Osteocyte (in vitro differentiated cells): ENCODE measurements at regions not wholly inside any gene's neighbourhood (a gene's known extent, or its start where the extent isn't known, plus 50 kb on each side); places are given as distances from the start of the nearest gene placed in this dataset.

Experiments
- DNase-seq: peaks from one replicate; pipeline ENCODE4 v3.0.0; 2021; ENCODE audit warnings: mixed read lengths; ENCODE audit not compliant: unreplicated experiment; ENCODE audit errors: extremely low spot score
- H3K27ac Mint-ChIP-seq: one replicate; pipeline ENCODE4 v1.8.0; 2021; ENCODE audit warnings: mild to moderate bottlenecking, mixed read lengths; ENCODE audit not compliant: unreplicated experiment
- H3K27me3 Mint-ChIP-seq: one replicate; pipeline ENCODE4 v1.8.0; 2021; ENCODE audit warnings: mixed read lengths; ENCODE audit not compliant: unreplicated experiment
- H3K36me3 Mint-ChIP-seq: one replicate; pipeline ENCODE4 v1.8.0; 2021; ENCODE audit warnings: mixed read lengths; ENCODE audit not compliant: unreplicated experiment
- H3K4me1 Mint-ChIP-seq: one replicate; pipeline ENCODE4 v1.8.0; 2021; ENCODE audit warnings: mixed read lengths; ENCODE audit not compliant: unreplicated experiment
- H3K4me3 Mint-ChIP-seq: one replicate; pipeline ENCODE4 v1.8.0; 2021; ENCODE audit warnings: mild to moderate bottlenecking, moderate library complexity, mixed read lengths; ENCODE audit not compliant: unreplicated experiment
- H3K9me3 Mint-ChIP-seq: one replicate; pipeline ENCODE4 v1.8.0; 2021; ENCODE audit warnings: mixed read lengths; ENCODE audit not compliant: unreplicated experiment
- TF ChIP-seq, protein P1 (sequence below): fragments of 200-600 bp; sonication (generic); IDR thresholded peaks from 2 replicates; pipeline ENCODE4 v1.5.0; 2021; ENCODE audit warnings: antibody characterized with exemption, mild to moderate bottlenecking, moderate library complexity

DNA sequence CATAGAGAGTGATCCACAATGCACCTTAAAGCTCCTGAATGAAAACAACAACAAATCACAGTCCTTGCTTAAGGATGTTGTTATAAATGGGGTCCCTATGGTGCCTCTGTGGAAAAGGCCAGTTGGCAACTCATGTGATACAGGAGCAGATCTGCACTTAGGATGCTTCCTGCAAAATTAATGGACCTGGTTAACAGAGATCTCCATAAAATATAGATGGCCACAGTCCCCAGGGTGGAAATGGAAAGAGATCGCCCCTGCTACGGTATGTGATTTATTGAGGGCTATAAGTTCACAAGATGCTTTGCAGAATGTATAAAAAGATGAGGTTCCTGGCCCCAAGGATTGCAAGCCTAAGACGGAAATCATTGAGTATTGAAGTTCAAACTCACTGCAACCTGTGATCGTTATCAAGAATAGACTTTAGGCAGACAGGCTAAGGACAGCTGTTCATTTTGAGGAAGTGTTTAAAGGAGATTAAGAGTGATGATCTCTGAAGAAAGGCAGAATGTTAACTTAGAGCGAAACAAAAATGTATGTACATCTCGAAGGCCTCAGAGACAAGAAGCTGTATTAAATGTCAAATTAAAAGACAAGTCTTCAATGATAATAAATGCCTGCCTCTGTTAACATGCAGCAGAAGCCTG lies 174.1 kb upstream of the PLPP4 start:
- Mint-ChIP-seq H3K27ac (no peak overlapping the region), H3K9me3 (no peaks in the 10 kb centered on the region), H3K4me1 (no peaks in the 10 kb centered on the region), H3K36me3 (no peaks in the 10 kb centered on the region), H3K4me3 (no peak overlapping the region), H3K27me3 (no peaks in the 10 kb centered on the region)
- DNase-seq, result no peak
- TF ChIP-seq, protein P1, sequence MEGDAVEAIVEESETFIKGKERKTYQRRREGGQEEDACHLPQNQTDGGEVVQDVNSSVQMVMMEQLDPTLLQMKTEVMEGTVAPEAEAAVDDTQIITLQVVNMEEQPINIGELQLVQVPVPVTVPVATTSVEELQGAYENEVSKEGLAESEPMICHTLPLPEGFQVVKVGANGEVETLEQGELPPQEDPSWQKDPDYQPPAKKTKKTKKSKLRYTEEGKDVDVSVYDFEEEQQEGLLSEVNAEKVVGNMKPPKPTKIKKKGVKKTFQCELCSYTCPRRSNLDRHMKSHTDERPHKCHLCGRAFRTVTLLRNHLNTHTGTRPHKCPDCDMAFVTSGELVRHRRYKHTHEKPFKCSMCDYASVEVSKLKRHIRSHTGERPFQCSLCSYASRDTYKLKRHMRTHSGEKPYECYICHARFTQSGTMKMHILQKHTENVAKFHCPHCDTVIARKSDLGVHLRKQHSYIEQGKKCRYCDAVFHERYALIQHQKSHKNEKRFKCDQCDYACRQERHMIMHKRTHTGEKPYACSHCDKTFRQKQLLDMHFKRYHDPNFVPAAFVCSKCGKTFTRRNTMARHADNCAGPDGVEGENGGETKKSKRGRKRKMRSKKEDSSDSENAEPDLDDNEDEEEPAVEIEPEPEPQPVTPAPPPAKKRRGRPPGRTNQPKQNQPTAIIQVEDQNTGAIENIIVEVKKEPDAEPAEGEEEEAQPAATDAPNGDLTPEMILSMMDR, result no peak

DNA sequence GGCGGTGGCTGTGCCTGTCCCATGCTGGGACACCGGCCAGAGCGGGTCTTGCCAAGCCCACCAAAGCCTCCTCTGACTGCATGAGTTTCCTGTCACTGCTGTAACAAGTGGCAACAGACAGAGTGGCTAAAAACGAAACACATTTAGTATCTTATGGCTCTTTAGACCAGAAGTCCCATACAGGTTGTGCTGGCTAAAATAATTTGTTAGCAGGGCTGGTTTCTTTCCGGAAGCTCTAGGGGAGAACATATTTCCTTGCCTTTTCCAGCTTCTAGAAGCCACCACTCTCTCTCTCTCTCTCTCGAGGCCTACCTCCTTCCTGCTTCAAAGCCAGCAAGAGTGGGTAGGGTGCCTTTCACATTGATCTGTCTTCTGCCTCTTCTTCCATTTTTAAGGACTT lies 171.6 kb upstream of the PLPP4 start:
- no peaks in the 10 kb centered on the region for H3K4me1 Mint-ChIP-seq
- no peaks in the 10 kb centered on the region for H3K36me3 Mint-ChIP-seq
- TF ChIP-seq, protein P1, result no peak
- DNase-seq, result no peak
- H3K27me3 Mint-ChIP-seq, result no peaks in the 10 kb centered on the region
- H3K9me3 Mint-ChIP-seq, result no peaks in the 10 kb centered on the region
- H3K27ac Mint-ChIP-seq, result no peak overlapping the region
- no peak overlapping the region for H3K4me3 Mint-ChIP-seq

DNA sequence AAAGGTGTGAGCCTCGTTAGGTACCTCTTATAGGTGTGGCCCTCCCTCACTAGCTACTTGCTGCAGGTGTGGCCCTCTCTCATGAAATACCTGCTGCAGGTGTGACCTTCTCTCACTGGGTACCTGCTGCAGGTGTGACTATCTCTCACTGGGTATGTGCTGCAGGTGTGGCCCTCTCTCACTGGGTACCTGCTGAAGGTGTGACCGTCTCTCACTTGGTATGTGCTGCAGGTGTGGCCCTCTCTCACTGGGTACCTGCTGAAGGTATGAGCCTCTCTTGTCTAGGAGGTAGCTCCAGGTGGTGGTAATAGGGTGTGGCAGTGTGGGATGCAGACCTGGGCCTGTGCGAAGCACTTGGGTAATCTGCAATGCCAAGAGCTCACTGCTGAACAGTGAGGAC lies 170.7 kb upstream of the PLPP4 start:
- no peaks in the 10 kb centered on the region for H3K4me1 Mint-ChIP-seq
- no peaks in the 10 kb centered on the region for H3K27me3 Mint-ChIP-seq
- no peak overlapping the region for H3K27ac Mint-ChIP-seq
- no peak overlapping the region for H3K4me3 Mint-ChIP-seq
- H3K36me3 Mint-ChIP-seq, result no peaks in the 10 kb centered on the region
- TF ChIP-seq, protein P1, result no peak
- no peak for DNase-seq
- no peaks in the 10 kb centered on the region for H3K9me3 Mint-ChIP-seq

DNA sequence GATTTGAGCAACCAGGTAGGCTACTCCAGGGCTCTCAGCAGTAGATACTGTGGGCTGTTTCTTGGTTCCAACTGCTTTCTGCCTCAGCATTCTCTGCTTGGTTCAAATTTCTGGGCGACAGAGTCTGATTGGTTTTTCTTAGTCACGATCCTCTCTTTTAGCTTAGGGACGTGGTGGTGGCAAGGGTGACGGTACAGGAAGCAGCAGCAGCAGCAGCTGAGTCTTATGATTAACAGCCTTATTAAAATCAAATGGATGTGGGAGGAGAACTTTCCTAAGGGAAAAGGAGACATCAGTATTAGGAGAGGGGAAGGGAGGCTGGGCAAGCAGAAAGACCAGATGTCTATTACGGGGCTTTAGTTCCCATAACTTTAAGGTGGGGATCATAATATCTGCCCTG lies 156.5 kb upstream of the PLPP4 start:
- Mint-ChIP-seq H3K4me1 (no peaks in the 10 kb centered on the region), H3K4me3 (no peak overlapping the region), H3K27me3 (peaks cover 2% of the 10 kb centered on the region), H3K9me3 (no peaks in the 10 kb centered on the region), H3K36me3 (no peaks in the 10 kb centered on the region), H3K27ac (no peak overlapping the region)
- TF ChIP-seq, protein P1, result no peak
- DNase-seq, result no peak

DNA sequence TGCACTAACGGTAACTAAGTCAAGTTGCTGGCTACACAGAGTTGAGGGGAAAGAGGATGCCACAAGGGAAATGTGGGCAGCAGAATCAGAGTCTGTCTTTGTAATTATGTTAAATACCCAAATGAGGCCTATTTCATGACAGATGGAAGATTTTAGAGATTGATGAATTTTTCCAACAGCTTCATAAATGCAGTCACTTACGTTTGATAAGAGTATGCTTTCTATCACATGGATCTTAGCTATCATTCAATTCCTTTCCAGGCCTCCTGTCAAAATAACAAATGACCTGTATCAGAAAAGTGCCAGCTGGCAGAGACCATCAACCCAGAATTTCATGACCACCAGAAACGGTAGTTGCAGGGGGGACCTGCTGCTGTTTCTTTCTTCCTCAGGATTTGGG lies 148.4 kb upstream of the PLPP4 start:
- H3K9me3 Mint-ChIP-seq, result no peaks in the 10 kb centered on the region
- no peaks in the 10 kb centered on the region for H3K27me3 Mint-ChIP-seq
- no peaks in the 10 kb centered on the region for H3K36me3 Mint-ChIP-seq
- no peak overlapping the region for H3K27ac Mint-ChIP-seq
- H3K4me3 Mint-ChIP-seq, result no peak overlapping the region
- no peak for DNase-seq
- TF ChIP-seq, protein P1, result no peak
- no peaks in the 10 kb centered on the region for H3K4me1 Mint-ChIP-seq
